GM21737 (cell line): ENCODE measurements at regions not wholly inside any gene's neighbourhood (a gene's known extent, or its start where the extent isn't known, plus 50 kb on each side); places are given as distances from the start of the nearest gene placed in this dataset.

Source experiments
- ATAC-seq: cut with Tn5 transposase; IDR thresholded peaks from one replicate; pipeline ENCODE4 v1.9.1; 2021; ENCODE audit warnings: mild to moderate bottlenecking, moderate library complexity; ENCODE audit not compliant: unreplicated experiment

DNA sequence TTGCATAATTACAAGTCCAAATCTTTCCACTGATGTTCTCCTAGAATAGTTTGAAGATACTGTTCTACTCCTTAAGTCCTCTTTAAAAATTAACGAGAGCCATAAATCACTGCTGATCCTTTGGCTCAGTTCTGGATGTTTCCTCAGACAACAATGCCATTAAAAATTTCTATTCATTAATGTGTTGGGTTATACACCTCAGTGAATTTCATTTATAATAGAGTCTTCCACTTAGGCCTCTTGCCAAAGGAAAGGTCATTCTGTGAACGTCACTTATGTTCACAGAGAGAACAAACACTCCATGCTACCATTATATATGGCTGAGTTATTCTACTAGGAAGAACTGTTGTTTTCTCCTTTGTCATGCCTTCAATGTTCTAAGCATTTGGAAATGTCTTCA lies 1472.3 kb upstream of the CELF4 start:
- no peak for ATAC-seq

DNA sequence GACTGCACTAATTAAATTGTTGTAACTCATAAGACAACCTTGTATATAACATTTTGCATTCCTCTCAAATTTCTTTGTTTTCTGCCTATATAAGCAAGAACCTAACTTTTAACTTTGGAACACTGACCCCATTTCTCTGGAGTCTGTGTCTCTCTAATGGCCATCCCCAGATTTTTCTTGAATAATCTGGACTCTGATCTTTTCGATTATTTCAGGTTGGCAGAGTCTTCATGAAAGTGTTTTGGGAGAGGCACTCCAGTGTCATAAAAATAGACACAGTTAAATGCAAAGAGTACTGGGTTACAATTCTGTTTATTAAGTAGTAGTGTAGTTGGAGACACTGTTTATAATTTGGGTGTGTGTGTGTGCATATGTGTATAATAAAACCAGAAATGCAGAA lies 1467.7 kb upstream of the CELF4 start:
- ATAC-seq, result no peak

DNA sequence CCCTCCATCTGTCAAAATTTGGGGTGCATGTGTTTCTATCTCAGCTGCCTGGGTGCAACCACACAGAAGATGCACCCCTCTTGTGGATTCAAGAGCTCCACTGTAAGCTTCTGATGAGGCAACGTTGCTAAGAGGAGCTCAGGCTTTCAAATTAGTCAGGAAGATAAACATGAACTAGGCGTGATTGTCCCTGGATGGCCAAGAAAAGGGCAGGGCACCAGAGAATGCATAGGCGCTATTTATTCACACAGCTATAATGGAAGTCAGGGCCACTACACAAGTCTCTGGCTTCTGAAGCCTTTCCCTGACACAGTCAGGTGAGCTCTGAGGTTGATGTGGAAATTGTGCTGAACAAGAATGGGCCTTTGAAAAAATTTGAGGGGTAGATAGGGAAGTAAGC lies 1466.0 kb upstream of the CELF4 start:
- ATAC-seq, result no peak

DNA sequence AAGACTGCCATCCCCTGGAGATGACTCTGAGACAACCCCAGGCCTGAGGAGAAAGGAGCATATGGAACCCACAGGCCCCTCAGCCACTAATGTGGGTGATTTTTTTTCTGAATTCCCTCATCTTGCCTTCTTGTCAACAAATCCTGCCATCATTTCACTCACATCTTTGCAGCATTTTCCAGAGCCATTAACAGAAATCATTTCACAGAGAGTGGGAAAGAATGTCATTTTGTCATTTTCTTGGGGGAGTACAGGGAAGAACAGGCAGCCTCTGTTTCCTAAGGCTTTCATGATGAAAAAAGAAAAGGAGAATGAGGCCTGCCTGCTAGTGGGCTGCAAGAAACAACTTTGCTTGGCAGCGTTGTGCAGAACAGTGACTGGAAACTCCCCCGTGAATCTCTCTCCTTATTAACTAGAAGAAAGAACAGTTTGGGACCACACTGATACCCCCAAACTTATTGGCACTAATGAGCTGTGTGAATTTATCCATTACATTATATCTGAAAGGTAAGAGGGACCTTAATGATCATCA lies 1464.6 kb upstream of the CELF4 start:
- ATAC-seq, result no peak

DNA sequence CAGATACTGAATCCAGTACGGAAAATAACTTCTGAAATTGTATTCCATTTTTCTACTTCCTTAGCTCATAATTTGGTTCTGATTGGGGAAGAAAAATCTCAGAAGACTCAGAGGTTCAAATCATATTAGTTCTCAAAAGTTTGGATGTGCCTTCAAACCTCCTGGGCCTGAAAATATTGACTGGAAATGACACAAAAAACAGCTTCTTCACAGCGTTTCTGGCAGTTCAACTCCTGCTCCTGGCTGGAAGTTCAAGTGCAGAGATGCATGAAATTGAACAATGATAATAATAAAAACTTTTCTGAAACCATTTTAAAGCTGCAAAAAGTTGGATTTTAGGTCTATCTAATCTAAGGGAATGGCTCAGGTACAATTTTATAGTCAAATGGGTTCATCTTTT lies 1459.9 kb upstream of the CELF4 start:
- no peak for ATAC-seq

DNA sequence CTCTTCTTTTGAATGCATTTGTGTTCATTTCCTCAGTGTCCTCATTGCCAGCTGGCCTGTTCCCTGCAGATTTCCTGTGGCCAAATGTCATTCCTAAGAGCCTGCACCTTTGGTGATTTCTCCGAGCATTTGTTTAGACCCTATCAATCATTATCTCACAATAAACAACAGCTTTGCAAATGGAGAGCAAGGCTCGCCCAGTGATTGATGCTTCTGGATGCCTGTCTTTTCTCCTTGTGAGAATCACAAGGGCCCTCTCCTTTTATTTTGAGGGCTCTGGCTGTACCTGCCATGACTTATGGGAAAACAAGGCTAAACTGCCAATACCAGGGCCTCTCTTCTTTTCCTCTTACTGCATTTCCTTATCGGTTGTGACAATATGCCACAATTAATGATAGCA lies 1454.4 kb upstream of the CELF4 start:
- ATAC-seq, result no peak

DNA sequence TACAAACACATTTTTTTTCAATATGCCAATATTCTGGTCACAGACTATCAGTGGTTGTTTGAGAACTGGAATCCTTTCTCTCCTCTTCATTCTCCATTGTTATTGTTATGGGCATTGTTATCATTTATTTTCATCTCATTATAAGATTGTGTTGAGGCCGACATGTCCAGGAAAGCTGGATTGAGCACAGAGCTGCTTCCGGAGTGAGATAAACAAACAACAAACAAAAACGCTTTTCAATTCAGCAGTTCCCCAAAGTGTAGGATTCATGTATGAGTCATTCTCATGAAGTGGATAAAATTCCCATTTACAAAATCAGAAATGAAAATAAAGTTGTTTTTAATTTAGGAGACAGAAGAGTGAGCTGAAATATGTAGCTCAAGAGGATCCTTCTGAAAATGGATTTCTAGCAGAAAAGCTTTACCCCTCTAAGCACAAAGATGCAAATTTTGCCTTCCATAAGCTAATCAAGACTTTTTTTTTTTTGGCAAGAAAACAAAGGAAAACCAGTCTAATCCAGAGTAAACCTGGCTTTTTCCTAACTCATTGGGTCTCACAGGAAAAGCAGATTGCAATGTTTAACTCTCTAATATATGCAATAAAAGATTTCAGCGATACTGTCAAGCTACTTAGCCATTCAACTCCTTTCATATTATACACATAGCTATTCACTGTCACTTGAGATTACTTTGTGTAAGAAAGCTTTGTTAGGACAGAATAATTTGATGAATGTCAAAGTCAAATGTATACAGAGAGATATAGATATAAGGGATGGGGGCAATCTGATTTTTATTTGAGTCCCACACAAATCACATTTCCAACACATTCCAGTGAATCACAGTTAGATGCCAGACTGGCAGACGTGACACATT lies 1441.7 kb upstream of the CELF4 start:
- ATAC-seq, result no peak

DNA sequence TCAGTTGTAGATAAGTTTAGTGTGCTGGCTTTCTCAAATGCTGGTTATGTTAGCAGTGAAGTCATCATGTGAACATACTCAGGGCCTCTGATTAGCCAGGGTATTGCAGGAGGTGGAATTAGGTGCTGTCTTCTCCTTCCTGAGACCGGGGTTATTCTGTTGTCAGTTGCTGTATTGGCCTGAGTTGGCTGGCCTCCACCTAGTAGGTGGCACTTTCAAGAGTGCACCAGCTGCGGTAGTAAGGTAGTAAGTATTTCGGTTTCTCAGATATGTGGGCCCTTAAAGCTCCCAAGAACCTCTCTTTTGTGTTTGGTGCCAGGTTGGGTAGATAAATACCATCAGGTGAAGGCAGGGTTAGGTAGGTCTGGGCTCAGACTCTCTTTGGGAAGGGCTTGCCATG lies 1430.5 kb upstream of the CELF4 start:
- ATAC-seq, result no peak

DNA sequence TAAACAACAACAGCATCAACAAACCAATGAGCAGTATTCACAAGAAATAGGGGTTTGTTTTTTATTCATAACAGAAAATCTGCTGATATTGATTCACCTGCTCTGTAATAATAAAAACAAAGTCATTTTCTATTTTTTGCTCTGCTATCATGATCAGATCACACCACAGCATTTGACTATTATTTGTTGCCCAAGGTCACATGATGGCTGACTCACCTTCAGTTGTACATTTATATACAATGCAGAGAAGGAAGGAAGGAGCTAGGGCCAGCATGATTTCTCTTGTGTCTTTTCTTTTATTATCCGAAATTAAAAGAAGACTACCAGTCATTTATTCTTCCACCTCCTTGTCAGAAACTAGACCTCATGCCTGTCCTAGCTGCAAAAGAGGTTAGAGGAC lies 1427.7 kb upstream of the CELF4 start:
- ATAC-seq, result no peak

DNA sequence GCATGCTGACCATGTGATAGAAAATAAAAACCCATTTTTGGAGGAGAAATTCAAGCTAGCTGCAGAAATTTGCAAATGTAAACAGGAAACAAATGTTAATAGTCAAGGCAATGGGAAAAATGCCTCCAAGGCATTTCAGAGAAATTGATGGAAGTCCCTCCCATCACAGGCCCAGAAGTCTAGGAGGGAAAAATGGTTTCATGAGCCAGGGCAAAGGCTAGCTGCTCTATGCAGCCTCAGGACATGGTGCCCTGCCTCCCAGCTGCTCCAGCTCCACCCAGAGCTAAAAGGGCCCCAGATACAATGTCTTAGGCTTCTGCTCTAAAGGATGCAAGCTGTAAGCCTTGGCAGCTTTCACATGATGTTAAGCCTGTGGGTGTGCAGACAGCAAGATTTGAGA lies 1419.4 kb upstream of the CELF4 start:
- no peak for ATAC-seq

DNA sequence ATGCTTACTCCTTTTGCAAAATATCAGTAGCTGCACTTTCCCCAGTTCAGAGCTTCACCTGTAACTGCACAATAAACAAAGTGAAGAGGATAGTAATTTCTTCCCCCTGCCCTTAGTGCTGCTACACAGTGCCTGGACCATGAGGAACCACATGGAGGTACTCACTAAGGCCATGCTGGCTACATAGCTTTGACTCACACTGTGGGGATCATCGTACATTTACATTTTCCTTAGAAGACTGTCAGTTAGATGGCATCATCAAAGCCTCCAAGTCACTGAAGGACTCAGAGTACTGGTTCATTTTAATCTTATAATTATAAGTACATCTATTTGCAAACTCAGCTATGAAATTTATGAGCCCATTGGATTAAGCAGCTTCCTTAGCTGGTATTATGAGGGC lies 1416.5 kb upstream of the CELF4 start:
- no peak for ATAC-seq

DNA sequence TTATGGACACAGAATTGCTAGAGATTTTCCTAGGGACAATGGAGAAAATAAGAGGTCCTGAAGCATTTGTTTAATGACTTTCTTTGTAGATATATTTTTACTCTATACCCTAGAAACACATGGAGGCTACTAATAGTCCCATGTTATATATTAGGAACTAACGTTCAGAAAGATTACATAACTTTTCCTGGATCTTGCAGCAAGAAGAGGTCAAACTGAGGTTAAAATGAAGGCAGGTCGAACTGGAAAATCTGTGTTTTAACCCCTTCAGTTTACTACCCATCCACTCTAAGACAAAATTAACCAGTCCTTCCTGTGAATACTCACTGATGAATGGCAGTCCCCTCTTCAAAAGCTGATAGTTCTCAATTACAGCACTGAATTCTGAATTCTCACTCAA lies 1415.8 kb upstream of the CELF4 start:
- ATAC-seq, result no peak

DNA sequence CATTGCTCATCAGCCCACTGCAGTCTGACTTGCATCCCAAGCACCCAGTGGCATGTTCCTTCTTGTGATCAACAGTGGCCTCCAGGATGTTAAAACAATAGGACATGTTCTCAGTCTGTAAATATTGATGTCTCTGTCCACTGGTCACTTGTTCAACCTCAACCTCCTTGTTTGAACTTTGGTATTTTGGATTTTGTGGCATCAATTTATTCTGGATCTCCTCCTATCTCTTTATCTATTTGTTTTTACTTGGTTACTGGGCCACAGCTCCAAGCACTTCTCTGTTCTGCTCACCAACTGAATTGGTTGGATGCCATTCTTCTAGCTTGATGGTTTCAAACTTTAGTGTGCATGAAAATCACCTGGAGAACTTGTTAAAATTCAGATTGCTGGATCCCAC lies 1414.8 kb upstream of the CELF4 start:
- no peak for ATAC-seq

DNA sequence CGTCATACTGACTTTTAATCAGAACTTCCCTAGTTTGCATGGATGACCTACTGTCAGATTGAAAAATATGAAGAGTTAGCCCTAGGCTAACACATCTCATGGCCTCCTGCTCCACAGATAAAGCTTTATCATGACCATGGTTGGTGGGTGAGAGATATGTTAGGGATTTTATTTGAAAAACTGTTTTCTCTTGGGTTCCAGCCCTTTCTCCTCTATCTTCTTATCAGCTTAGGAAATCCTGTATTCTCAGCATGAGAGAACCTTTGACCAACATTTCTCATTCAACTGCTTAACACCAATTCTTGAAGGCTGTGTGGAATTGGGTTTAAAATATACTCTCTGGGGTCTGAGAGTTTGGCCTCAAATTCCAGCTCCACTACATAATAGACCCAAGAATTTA lies 1407.0 kb upstream of the CELF4 start:
- ATAC-seq, result no peak

DNA sequence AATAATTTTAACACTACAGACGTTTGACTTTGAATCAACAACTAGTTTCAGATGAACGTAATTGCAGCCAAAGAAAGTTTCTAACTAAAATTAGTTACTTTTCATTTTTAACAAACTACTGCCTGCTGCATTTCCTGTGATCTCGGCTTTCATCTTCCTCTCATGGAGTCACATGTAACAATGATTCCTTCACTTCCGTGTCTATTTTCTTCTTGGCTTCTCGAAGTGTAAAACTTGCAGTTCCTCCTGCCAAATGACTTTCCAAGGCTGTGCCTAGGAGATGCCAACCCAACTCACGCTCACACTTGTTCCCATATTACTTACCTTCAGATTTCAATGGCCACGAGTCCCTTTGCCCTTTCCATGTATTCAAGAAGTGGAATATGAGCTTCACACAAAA lies 1406.3 kb upstream of the CELF4 start:
- ATAC-seq, result no peak

DNA sequence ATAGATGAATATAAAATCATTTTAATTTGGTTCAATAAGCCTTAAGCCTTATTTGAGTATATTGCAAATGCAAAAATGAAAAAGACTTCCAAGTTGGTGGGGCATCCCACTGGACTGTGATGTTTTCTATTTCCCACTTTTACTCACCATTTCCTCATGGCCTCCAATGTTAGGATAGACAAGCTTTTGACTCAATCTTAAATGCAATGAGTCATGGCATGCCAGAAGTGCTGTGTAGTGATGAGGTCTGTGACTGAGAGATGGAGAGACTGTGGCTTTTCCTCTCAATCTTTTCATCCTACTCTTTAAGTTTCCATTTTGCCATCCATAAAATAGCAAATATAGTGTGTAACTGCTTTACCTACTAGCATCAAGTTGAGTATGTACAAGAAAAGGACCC lies 1401.2 kb upstream of the CELF4 start:
- ATAC-seq, result no peak

DNA sequence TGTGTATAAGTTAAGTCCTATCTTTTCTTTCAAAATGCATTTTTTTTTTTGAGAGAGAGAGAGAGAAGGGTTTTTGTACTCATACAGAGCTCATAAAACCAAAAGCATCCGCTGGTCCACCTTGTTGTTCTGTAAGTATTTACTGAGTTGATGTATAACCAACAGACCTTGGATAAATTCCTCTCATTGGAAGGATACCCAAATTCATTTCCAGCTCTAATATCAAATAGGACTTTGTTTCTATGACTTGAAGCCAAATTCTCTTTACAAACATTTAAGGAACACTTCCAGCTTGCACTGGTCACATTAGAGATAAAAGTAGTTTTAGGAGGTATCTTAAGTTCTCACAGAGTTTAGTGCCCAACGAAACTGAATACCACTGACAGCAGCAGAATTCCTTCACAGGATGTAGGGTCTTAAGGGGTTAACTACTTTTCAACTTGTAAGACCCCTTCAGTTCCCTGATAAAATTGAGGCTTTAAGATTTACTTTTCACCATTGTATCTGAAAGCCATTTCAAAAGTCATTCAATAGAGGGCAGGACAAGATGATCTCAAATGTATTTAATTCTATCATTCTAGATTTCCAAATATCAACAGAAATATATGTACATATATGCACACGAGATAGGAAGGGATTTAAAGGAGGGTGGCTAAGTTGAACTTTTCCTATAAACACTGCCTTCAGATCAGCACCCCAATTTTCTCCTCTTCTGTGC lies 1398.5 kb upstream of the CELF4 start:
- no peak for ATAC-seq

DNA sequence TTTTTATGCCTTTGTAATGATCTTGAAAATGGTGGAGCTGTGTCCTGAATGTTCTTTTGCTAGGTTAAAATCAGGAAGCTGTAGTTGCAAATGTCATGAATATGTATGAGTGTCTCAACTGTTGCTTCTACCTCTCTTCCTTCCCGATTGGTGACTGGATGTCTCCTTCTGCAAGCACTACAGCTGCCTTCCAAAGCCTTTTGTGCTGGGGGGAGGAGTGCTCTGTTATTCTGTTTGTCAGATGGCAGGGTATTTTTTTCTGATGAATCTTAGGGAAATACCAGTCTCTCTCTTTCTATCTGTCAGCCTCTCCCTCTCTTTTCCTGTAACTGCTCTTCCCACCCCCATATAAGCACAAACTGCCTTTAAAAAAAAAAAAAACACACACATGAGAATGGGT lies 1396.3 kb upstream of the CELF4 start:
- ATAC-seq, result no peak

DNA sequence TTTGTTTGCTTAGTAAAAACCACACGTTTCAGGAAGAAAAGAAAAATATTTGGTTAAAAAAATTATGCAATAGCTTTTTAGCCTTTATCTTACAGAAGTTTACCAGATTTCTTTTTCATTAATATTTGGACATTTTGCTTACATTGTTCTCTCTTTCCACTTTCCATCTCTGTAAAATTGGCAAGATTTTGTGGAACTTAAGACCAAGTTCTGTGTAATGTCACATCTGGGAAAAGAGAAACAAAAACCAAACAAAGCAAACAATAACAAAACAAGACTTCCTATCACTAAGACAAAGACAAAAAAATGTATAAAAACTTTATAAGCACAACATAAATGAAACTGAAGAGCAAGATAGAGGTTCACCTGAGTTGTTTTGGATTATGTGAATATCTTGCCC lies 1392.1 kb upstream of the CELF4 start:
- no peak for ATAC-seq

DNA sequence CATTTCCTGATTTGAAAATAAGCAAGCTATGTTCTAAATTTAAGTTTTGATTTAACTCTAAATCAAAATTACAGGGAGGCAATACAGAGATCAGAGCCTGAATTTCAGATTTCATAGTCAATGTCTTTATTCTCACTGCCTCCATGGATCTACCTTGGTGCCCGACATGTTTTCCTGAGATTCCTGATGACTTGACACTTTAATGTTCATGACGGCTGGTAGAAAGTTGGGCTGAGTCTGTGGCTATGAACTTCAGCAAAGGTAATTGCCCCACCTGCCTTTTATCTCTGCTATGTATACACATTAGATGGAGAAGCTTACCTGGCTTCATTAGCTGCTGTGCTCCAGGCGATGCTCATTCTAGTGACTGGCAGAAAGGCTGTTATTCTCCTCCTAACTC lies 1390.5 kb upstream of the CELF4 start:
- no peak for ATAC-seq

DNA sequence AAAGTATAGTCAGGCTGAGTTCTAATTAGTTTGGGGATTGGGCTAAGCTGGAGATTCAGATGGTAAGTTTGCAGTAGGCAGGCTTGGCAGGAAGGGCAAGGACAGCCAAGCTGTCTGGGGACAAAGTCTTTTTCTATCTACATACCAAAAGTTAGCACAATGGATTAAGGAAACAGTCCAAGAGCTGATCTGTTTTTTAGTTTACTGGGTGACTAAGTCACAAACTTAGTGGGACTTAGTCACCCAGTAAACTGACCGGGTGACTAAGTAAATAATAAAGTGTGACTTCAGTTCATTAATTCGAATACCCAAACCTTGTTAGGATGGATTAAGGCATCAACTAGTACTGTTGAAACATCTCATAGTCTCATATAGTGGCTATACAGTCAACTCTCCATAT lies 1386.0 kb upstream of the CELF4 start:
- no peak for ATAC-seq

DNA sequence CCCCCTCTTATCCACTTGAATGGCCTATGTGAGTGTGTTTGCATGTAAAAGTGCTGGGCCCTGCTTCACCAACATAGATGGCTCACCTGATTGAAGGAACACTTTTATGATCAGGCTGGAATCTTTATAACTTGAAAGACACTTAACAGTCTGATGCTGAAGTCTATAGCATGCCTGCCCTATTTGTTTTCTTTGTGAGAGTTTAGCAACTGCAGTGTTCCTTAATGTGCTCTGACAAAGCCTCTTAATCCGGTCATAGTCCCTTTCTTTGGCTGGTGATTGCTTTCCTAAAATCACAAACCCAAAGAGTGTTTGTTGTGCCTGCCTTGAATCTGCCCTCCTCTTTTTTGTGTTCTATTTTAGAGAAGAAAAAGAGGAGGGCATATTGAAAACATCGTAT lies 1382.8 kb upstream of the CELF4 start:
- ATAC-seq, result no peak
